HepG2 (cell line): ENCODE measurements at regions not wholly inside any gene's neighbourhood (a gene's known extent, or its start where the extent isn't known, plus 50 kb on each side); places are given as distances from the start of the nearest gene placed in this dataset.

ENCODE experiments used
- ATAC-seq: fragments of 200-7000 bp; cut with Tn5 transposase; 3 replicates; pipeline ENCODE4 v1.9.1; 2020; ENCODE audit warnings: mild to moderate bottlenecking, moderate library complexity
- BruUV-seq: library from RNA; stranded (reverse); fragments of 400-500 nt; replicated peaks from 2 replicates; lab custom pipeline; 2021; lab: Mats Ljungman, UMichigan
- CTCF ChIA-PET: fragments of 300-600 bp; formaldehyde crosslinking; extraction: SDS; loops from one replicate; lab custom pipeline; 2021; ENCODE audit warnings: low total read pairs, inconsistent platforms, low intra/inter-chr PET ratio; lab: Yijun Ruan, JAX
- POLR2A ChIA-PET: fragments of 350-600 bp; sonication (Branson Sonifier 250); formaldehyde crosslinking; loops from one replicate; lab custom pipeline; 2020; ENCODE audit warnings: antibody characterized with exemption, inconsistent platforms; lab: Yijun Ruan, JAX
- DNase-seq: peaks from one replicate; pipeline ENCODE4 v3.0.0-alpha.2; 2015; ENCODE audit warnings: low spot score
- FAIRE-seq: peaks from 3 replicates; lab custom pipeline; 2011; peaks lifted over from hg19 to GRCh38; lab: Jason Lieb, UNC
- H2AFZ ChIP-seq: one replicate; pipeline ENCODE4 v1.6.1; 2011; ENCODE audit warnings: low read length, inconsistent platforms
- H3K27ac ChIP-seq: fragments of 300-600 bp; 3 replicates; pipeline ENCODE4 v1.8.0; 2011; ENCODE audit warnings: mixed run types, mild to moderate bottlenecking, mixed read lengths, low read length, inconsistent platforms; ENCODE audit not compliant: insufficient read depth; ENCODE audit errors: extremely low read length
- H3K27me3 ChIP-seq, 2 experiments: fragments of 200-600 bp in 1 of 2; 2 replicates in 1 of 2; 3 replicates in 1 of 2; pipeline versions ENCODE4 v1.6.0 to v1.8.0; 2011; ENCODE audit warnings: low read length in 2 of 2, mild to moderate bottlenecking in 2 of 2, moderate library complexity in 2 of 2, inconsistent platforms in 1 of 2; ENCODE audit not compliant: insufficient read depth in 2 of 2, control insufficient read depth in 1 of 2
- H3K36me3 ChIP-seq, 2 experiments: fragments of 200-600 bp in 1 of 2; replicated peaks in 1 of 2; 2 replicates in 1 of 2; 3 replicates in 1 of 2; pipeline versions ENCODE4 v1.5.1 to v1.8.0; 2011; ENCODE audit warnings: low read length in 2 of 2, inconsistent platforms in 1 of 2; ENCODE audit not compliant: insufficient read depth in 2 of 2, control insufficient read depth in 1 of 2
- H3K4me1 ChIP-seq: 2 replicates; pipeline ENCODE4 v1.5.1; 2012; ENCODE audit warnings: low read length, inconsistent platforms; ENCODE audit not compliant: insufficient read depth
- H3K4me2 ChIP-seq: 2 replicates; pipeline ENCODE4 v1.6.0; 2011; ENCODE audit warnings: low read depth, low read length, inconsistent platforms
- H3K4me3 ChIP-seq, 3 experiments: fragments of 200-600 bp in 1 of 3; sonication (generic), shearing (Covaris generic) in 1 of 3; replicated peaks in 1 of 3; 2 replicates each; pipeline ENCODE4 v1.5.1; 2011 to 2016; ENCODE audit warnings: low read length in 3 of 3, inconsistent platforms in 2 of 3, low read depth in 2 of 3, mild to moderate bottlenecking in 2 of 3, control low read depth in 1 of 3, mixed read lengths in 1 of 3; ENCODE audit not compliant: insufficient read depth in 1 of 3
- H3K79me2 ChIP-seq: one replicate; pipeline ENCODE4 v1.6.1; 2011; ENCODE audit warnings: low read length, inconsistent platforms; ENCODE audit not compliant: insufficient read depth
- H3K9ac ChIP-seq: 2 replicates; pipeline ENCODE4 v1.6.0; 2011; ENCODE audit warnings: mild to moderate bottlenecking, low read depth, low read length, inconsistent platforms; ENCODE audit not compliant: insufficient read depth
- H3K9me3 ChIP-seq: 2 replicates; pipeline ENCODE4 v1.5.1; 2012; ENCODE audit warnings: mild to moderate bottlenecking, low read length
- H4K20me1 ChIP-seq: 2 replicates; pipeline ENCODE4 v1.6.0; 2011; ENCODE audit warnings: inconsistent platforms, mild to moderate bottlenecking, low read length, moderate library complexity; ENCODE audit not compliant: insufficient read depth
- NFE2L2 ChIP-seq: fragments of 150-350 bp; IDR thresholded peaks from 2 replicates; pipeline ENCODE4 v1.6.1; 2014; ENCODE audit warnings: low read length
- RFXAP ChIP-seq: sonication (generic); formaldehyde crosslinking; IDR thresholded peaks from 2 replicates; pipeline ENCODE4 v1.4.0; 2020; ENCODE audit warnings: missing genetic modification reagents, borderline replicate concordance
- SOX13 ChIP-seq, 3 experiments: fragments of 450-650 bp in 1 of 3; sonication (generic) in 1 of 3; formaldehyde crosslinking in 1 of 3; IDR thresholded peaks in 2 of 3; conservative IDR thresholded peaks in 1 of 3; 2 replicates each; pipeline versions ENCODE4 v1.5.0 to v1.6.1; 2016 to 2020; ENCODE audit warnings: antibody characterized with exemption in 1 of 3, mild to moderate bottlenecking in 1 of 3, missing compliant biosample characterization in 1 of 3, missing genetic modification reagents in 1 of 3, moderate library complexity in 1 of 3
- SOX6 ChIP-seq, 2 experiments: fragments of 450-650 bp in 1 of 2; sonication (generic) in 1 of 2; formaldehyde crosslinking in 1 of 2; IDR thresholded peaks; 2 replicates each; pipeline versions ENCODE4 v1.4.0 to v1.6.1; 2017 to 2020; ENCODE audit warnings: antibody characterized with exemption in 1 of 2, mild to moderate bottlenecking in 1 of 2, missing genetic modification reagents in 1 of 2
- ZNF225 ChIP-seq: sonication (generic); formaldehyde crosslinking; IDR thresholded peaks from 2 replicates; pipeline ENCODE4 v1.4.0; 2020; ENCODE audit warnings: mild to moderate bottlenecking, missing genetic modification reagents
- ZNF768 ChIP-seq: sonication (generic); formaldehyde crosslinking; IDR thresholded peaks from 2 replicates; pipeline ENCODE4 v1.4.0; 2020; ENCODE audit warnings: missing genetic modification reagents
- WGBS: methylation state at CpG from one replicate; pipeline ENCODE4 v1.1.6; 2017; ENCODE audit warnings: low lambda C conversion rate; 5-methylcytosine and 5-hydroxymethylcytosine counted together
- in situ Hi-C: cut with HindIII; loops from 2 replicates; pipeline ENCODE4 v1.10.0; 2017; ENCODE audit warnings: low pct_unique_long_range_greater_than_20kb; ENCODE audit not compliant: extremely low pct_ligation_motif_present
- intact Hi-C: fragments of 100-400 bp; cut with micrococcal nuclease; formaldehyde crosslinking; loops from one replicate; pipeline ENCODE4 v1.10.0; 2022; ENCODE audit not compliant: unreplicated experiment

- no peak overlapping the region for H3K27ac ChIP-seq
- H3K4me2 ChIP-seq = no peak overlapping the region
- TF ChIP-seq NFE2L2 = peak; percentile 60
- no peak for TF ChIP-seq RFXAP (CRISPR knock-in tag)
- ATAC-seq = no peak
- no peak overlapping the region for H2AFZ ChIP-seq
- no peaks in the 10 kb centered on the region for H3K9me3 ChIP-seq
- intact Hi-C loops = no loop called here
- no peaks in the 10 kb centered on the region for H3K79me2 ChIP-seq
- no TSS peak for BruUV-seq
- H3K4me3 ChIP-seq = no peak overlapping the region
- in situ Hi-C loops = no loop called here
- POLR2A ChIA-PET = no interaction called here
- CTCF ChIA-PET = no interaction called here
- no peak for FAIRE-seq
- WGBS = 0% methylated on average over 3 of the region's 3 CpGs
- no peaks in the 10 kb centered on the region; a peak in 1 of 5 replicates for H3K27me3 ChIP-seq
- no peak overlapping the region for H3K9ac ChIP-seq
- no peaks in the 10 kb centered on the region for H4K20me1 ChIP-seq
- peaks cover 10% of the 10 kb centered on the region for H3K4me1 ChIP-seq
- H3K36me3 ChIP-seq = no peaks in the 10 kb centered on the region
- DNase-seq = no peak
Measured at GRCh38 chr13:21805733-21806132, 134.9 kb downstream of the FGF9 start.

- CTCF ChIA-PET = no interaction called here
- TF ChIP-seq ZNF768 (peak; percentile 82; the same call in 1 of the 2 replicates), SOX6 (IDR thresholded peaks at IDR 0.05) (no peak), SOX6 (CRISPR knock-in tag; IDR thresholded peaks at IDR 0.05) (0 out of 2 replicates have a peak, but pooled peaks have one; percentile 18), SOX13 (IDR thresholded peaks at IDR 0.05) (no peak), SOX13 (CRISPR knock-in tag; conservative IDR thresholded peaks at IDR 0.05 in 1 of 2, IDR thresholded peaks at IDR 0.05 in 1 of 2) (peak in 1 of 2 experiments; percentile 21; a peak in 1 of 4 replicates), ZNF225 (CRISPR knock-in tag) (no peak)
- TF ChIP-seq, all 625 proteins: peak for 3
- Histone ChIP-seq H3K9me3 (no peaks in the 10 kb centered on the region), H3K9ac (no peak overlapping the region), H3K4me3 (peak overlapping the region in 1 of 3 experiments; percentile 9; a peak in 1 of 6 replicates), H3K4me1 (peaks cover 30% of the 10 kb centered on the region), H2AFZ (no peak overlapping the region), H4K20me1 (no peaks in the 10 kb centered on the region), H3K36me3 (no peaks in the 10 kb centered on the region), H3K79me2 (no peaks in the 10 kb centered on the region), H3K27ac (no peak overlapping the region), H3K4me2 (peak overlapping the region; percentile 30; the same call in 1 of the 2 replicates), H3K27me3 (peaks cover 3 to 9% of the 10 kb centered on the region in 2 experiments; a peak in 2 of 5 replicates)
- in situ Hi-C loops (no loop called here), intact Hi-C loops (no loop called here)
- BruUV-seq = no TSS peak
- POLR2A ChIA-PET = interaction anchor here (0.9 kb wide), 1 partner anchor 25 kb away, joined by 3 read pairs; no protein-coding TSS in a partner anchor
- WGBS = 31% methylated on average over 8 of the region's 12 CpGs
- no peak for FAIRE-seq
- ATAC-seq = peak; percentile 66
- DNase-seq = peak; percentile 25
Measured at GRCh38 chr13:21812192-21812626, 141.3 kb downstream of the FGF9 start.
